GM12873 (cell line): ENCODE measurements at regions not wholly inside any gene's neighbourhood (a gene's known extent, or its start where the extent isn't known, plus 50 kb on each side); places are given as distances from the start of the nearest gene placed in this dataset.

Experiments
- CTCF ChIP-seq: IDR thresholded peaks from 2 replicates; pipeline ENCODE4 v1.5.1; 2012; ENCODE audit warnings: low read depth, mild to moderate bottlenecking, moderate library complexity, low read length, control low read depth; ENCODE audit not compliant: insufficient read depth; ENCODE audit errors: missing control alignments

GRCh38 chr2:59018737-59019136 is 777.6 kb upstream of the FANCL start:
- no peak for TF ChIP-seq CTCF

GRCh38 chr2:59015027-59015426 is 773.9 kb upstream of the FANCL start:
- no peak for TF ChIP-seq CTCF

GRCh38 chr2:59012971-59013370 is 771.8 kb upstream of the FANCL start:
- TF ChIP-seq CTCF, result no peak

GRCh38 chr2:59012234-59012633 is 771.1 kb upstream of the FANCL start:
- no peak for TF ChIP-seq CTCF

GRCh38 chr2:59008950-59009349 is 767.8 kb upstream of the FANCL start:
- no peak for TF ChIP-seq CTCF

- no peak for TF ChIP-seq CTCF
Measured at GRCh38 chr2:59005836-59006615, 764.9 kb upstream of the FANCL start.

- TF ChIP-seq CTCF, result no peak
Measured at GRCh38 chr2:59004621-59005020, 763.5 kb upstream of the FANCL start.
